Activated T-helper 1 cell treated with Interleukin-2 at 50 U/mL for 16 hours (primary cell): ENCODE measurements at regions not wholly inside any gene's neighbourhood (a gene's known extent, or its start where the extent isn't known, plus 50 kb on each side); places are given as distances from the start of the nearest gene placed in this dataset.
"Not testable (repeated sequence)": the region's sequence is repeated elsewhere in the genome, so short reads cannot be mapped to it uniquely, and the experiment has no call there.

Experiments
- DNase-seq: peaks from one replicate; pipeline ENCODE4 v3.0.0-alpha.2; 2020; ENCODE audit warnings: low read depth

DNA sequence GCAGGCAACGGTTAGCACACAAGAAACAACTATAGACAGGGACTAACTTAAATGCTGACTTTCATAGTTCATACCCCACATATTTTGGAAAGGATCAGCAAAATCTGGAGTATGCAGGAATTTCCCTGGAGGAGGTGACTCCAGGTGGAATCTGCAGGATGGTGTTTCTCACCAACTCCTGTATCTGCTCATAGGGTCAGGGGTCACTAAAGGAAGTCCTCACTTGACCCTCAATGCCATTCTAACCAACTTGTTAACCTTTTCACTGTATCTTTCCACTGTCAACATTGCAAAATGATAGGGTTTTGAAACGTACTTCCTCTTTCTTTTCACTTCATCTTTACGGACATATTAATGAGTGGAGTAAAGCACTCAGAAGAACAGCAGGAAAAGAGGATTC is 207.0 kb upstream of the CXCR4 start:
- DNase-seq: no peak

GRCh38 chr2:136323935-136324334 is 206.0 kb upstream of the CXCR4 start:
- DNase-seq: no peak

- no peak for DNase-seq
These were observed 205.2 kb upstream of the CXCR4 start for GRCh38 chr2:136323195-136323594.

DNA sequence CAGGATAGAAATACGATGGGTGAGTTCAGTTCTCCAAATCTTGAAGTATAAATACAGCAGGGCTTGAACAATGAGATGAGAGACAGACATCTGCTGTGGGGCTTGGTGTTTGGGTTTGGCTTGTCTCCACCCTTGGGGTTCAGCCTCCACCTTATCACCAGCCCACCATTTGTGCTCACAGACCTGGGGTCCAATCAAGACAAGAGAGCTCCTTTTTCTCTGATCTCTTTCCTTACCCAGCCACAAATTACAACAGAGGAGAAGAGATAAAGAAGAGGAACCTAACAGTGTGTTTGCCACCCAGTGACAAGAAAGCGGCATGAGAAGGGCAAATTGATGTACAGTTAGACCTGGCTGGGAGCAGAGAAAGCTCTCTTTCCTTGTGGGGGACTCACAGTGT is 204.5 kb upstream of the CXCR4 start:
- DNase-seq: no peak

DNA sequence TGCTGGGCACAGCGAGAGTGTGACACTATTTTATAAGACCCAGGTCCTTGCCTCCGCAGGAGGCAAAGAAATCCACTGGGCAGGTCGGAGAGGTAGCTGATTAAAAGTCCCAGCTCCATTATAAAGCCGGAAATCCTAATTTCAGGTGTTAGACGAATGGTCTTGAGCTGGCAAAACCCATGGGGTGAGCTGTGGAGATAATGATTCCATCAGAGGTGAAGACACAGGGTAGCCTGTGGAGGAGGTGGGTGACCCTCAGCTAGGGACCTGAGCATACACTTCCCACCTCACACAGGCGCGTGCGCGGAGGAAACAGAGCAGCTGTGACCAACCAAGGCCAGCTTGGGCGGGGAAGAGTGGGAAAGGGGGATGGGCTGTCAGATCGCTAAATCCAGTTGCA is 201.7 kb upstream of the CXCR4 start:
- DNase-seq: no peak

- no peak for DNase-seq
These were observed 201.3 kb upstream of the CXCR4 start for GRCh38 chr2:136319237-136319636.

GRCh38 chr2:136314240-136314639 is 196.3 kb upstream of the CXCR4 start:
- DNase-seq: no peak

DNA sequence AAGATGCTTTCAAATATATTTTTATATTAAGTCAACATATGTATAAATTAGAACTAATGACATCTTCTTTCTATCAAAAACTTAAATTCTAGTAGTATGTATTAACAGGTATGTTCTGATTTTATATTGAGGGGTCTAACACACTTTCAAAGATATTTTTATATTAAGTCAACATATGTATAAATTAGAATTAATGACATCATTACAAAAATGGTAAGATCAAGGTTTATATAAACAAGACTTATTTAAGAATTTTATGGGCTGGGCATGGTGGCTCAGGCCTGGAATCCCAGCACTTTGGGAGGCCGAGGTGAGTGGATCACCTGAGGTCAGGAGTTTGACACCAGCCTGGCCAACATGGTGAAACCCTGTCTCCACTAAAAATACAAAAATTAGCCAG is 194.6 kb upstream of the CXCR4 start:
- DNase-seq: not testable (repeated sequence)

- no peak for DNase-seq
These were observed 193.1 kb upstream of the CXCR4 start for GRCh38 chr2:136310797-136311603.

DNA sequence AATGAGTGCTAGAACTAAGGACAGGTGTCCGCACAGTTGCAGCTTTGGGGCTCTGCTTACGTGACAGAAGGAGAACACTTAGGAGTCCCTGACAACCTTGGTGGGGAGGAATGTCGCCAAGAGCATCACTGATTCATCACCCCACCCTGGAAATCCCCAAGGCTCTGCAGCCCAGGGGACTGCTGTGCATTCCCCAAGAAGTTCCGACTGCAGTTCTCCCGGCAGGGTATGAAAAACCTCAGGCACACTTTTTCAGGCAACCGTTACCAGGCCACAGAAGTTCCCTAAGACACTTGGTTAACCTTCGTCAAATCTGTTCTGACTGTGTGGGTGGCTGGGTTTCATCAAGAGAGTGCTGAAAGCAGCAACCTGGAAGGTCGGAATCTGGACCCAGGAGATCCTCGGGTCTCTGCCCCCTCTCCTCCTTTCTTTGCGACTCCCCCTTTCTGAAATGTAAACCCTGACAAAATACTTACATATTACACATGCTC is 192.1 kb upstream of the CXCR4 start:
- DNase-seq: no peak

DNA sequence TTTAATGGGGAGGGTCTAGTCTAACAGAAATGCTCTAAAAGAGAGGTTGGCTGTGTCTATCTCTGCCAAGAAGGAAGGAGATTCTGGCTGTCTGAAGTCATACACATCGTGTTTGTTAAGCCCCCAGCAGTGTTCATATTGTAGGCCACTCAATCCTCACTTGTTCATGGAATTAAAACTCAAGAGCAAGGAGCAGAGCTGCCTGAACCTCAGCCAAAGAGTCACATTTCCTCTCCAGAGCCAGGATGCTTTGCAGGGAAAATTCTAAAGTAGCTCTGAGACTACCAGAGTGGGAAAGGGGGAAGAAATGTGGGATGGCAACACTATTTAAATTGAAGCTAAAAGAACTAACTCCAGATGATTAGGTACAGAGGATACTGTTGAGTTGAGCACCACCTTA is 190.7 kb upstream of the CXCR4 start:
- no peak for DNase-seq

DNA sequence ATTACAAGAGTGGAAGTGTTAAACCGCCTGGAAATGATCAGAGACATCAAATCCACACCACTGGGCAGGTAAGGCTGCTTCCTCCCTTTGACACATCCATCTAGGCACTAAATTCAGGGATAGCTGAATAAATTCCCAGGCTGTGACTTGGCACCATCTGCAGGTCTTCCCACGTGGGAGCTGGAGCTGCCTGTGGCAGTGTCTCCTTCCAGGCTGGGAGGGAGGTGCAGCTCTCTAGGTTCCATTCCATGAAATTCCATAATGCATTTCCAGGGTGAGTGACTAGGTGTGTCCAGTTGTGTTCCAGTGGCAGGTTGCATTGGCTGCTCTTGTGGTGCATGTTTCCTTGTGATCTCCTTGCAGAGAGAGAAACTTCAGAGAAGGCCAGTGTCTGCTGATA is 188.9 kb upstream of the CXCR4 start:
- DNase-seq: no peak

GRCh38 chr2:136305517-136306192 is 187.7 kb upstream of the CXCR4 start:
- DNase-seq: peak; percentile 18

DNA sequence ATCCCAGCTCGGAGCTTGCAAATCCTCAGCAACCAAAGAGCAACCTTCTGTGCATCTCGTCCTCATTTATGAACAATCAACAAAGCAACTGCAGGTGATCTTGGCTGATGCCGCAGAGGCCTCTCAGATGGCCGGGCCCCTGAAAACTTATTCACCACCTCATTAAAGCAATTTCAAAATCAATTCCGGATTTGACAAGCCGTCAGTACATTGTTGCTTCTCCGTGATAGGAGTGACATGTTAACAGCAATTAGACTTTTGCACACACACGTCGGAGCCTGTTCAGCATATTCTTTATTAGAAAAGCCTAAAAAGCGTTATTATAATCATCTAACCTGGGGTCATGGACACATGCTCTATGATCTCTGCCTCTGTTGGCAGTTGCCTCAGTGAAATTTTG is 183.1 kb upstream of the CXCR4 start:
- no peak for DNase-seq

GRCh38 chr2:136298631-136299030 is 180.7 kb upstream of the CXCR4 start:
- DNase-seq: no peak

DNA sequence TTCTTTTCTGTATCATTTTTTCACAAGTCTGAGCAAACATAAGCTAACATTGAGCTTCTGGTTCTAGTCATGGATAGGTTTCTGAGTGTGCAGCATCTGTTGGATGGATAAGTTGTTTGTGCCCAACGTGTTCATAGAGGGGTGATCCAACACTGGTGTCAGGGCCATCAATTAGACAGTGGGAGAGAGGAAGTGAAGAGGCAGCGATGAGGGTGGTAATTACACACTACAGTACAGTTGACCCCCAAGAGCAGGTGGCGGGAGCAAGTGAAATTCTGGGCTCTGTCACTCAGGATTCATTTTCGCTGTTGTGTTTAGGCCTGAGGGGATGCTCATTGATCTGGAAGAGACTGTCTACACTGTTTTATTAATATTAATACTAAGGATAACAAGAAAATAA is 180.0 kb upstream of the CXCR4 start:
- DNase-seq: no peak

- DNase-seq: no peak
These were observed 179.4 kb upstream of the CXCR4 start for GRCh38 chr2:136297312-136297711.

DNA sequence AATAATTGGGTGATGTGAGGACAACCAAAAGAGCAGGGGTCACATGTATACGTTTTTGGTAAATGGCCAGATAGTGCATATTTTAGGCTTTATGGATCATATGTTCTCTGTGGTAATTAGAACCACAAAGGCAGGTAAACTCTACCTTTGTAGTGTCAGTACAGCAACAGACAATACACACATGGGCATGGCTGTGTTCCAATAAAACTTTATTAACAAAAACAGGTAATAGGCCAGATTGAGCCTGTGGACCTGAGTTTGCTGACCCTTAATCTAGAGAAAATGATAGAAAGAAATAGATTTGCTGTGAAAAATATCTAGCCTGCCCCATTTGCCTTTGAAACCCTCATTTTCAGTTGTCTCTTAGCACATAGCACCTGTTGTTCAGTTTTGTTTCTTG is 177.2 kb upstream of the CXCR4 start:
- no peak for DNase-seq

- no peak for DNase-seq
These were observed 173.9 kb upstream of the CXCR4 start for GRCh38 chr2:136291871-136292270.

DNA sequence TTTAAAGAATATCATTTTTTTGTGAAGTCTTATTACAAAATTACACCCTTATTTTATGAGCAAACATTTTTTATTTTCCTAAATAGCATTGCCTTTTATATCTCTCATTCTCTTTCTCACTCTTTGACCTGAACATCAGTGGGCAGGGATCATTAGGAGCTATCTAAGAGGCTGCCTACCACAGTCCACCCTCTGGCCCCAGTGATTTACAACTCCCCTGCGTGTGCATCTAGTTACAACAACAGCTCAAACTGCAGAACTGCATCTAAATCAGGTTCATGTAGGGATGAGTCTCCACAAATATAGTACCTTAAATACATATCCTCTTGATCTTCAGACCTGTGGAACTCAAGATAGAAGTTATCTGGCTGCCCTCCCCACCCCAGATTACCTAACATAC is 172.4 kb upstream of the CXCR4 start:
- DNase-seq: no peak

- DNase-seq: no peak
These were observed 170.3 kb upstream of the CXCR4 start for GRCh38 chr2:136288249-136288648.

DNA sequence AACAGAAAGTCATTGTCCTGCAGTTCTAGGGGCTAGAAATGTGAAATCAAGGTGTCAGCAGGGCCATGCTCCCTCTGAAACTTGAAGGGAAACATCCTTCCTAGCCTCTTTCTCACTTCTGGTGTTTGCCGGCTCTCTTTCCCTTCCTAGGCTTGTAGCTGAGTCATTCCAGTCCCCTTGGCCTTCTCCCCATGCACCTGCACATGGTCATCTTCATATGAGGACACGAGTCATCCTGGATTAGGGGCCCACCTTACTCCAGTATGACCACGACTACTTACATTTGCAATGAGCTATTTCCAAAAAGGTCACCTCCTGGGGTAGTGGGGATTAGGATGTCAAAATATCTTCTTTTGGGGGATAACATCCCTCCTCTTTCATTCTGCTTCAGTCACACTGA is 168.5 kb upstream of the CXCR4 start:
- DNase-seq: no peak

DNA sequence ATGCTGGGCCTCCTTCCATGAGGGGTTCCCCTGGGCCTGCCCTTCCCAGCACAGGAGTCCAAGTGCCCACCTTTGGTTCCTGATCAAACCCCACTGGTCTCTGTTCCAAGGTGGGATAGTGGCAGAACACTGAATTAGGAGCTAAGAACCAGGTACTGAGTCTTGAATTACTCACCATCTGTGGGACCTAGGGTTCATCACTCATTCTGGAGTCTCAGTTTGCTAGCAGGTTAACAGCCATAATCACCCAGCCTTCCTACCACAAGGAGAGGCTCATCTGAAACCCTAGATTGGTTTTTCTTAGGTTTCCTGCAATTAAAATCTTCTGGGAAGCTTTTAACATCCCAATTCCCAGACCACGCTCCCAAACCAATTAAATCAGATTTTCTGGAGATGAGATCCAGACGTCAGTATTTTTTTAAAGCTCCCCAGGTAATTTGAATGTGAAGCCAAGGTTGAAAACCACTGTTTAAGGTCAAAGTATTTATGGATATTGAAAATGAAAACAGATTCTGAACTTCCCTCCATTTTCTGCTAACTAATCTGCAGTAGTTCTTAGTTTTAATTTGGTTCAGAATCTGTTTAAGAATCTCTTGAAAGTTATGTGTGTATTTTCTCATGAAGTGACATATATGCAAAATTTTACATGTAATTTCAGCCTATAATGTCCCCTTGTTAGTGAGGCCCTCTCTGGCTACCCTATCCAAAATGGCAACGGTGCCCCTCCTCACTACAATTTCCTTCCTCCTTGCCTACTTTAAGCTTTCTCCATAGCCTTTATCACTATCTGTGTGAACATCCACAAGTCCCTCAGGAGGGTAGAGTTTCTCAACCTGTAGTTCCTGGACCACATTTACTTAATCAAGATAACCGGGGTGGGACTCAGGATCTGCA is 166.5 kb upstream of the CXCR4 start:
- no peak for DNase-seq
